ENCODE measurements at regions not wholly inside any gene's neighbourhood (a gene's known extent, or its start where the extent isn't known, plus 50 kb on each side); places are given as distances from the start of the nearest gene placed in this dataset.

DNA sequence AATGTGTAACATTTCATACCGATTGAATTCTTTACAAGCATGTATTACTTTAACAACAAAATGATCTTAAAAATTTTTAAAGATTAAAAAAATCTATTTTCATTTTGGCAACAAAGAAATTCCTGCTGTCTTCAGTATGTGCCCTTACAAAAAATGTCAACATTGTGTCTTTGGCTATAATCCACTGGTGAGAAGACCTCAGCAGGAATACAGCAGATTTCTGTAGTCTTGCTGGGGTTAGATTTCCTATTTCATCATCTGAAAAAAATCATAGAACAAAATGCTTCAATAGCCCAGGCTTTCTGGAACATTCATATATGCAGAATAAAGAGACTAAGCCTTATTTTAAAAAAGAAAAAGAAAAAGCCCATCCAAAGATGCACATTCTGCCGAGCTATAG, 129.1 kb upstream of the CA10 start:
- DNase-seq (no peak), ATAC-seq (ENCODE audit: poor library complexity) (no peak)
- H3K27me3 ChIP-seq (ENCODE audit: control insufficient read depth in 1 of 2, insufficient read depth in 2 of 2, low read length in 2 of 2): no peaks in the 10 kb centered on the region
- Mint-ChIP-seq H3K4me3 (no peak overlapping the region), H3K4me1 (ENCODE audit: low read depth) (no peaks in the 10 kb centered on the region), H3K36me3 (ENCODE audit: low read depth) (no peaks in the 10 kb centered on the region), H3K27me3 (no peaks in the 10 kb centered on the region), H3K27ac (no peak overlapping the region), H3K9me3 (peaks cover 14% of the 10 kb centered on the region)
- TF ChIP-seq CTCF (IDR thresholded peaks at IDR 0.05): no peak
- intact Hi-C loops (cut with DNase I, micrococcal nuclease): no loop called here
- no peaks in the 10 kb centered on the region for H3K36me3 ChIP-seq (ENCODE audit: insufficient read depth, low read length)
- H3K9me3 ChIP-seq (ENCODE audit: control insufficient read depth in 1 of 2, insufficient read depth in 1 of 2, low read length in 2 of 2): peaks cover 0 to 3% of the 10 kb centered on the region in 2 experiments
- H3K4me1 ChIP-seq (ENCODE audit: insufficient read depth, low read length): no peaks in the 10 kb centered on the region
- no peak overlapping the region for H3K4me3 ChIP-seq (ENCODE audit: low read length)
- ChIA-PET POLR2A (no interaction called here), CTCF (no interaction called here)
- H3K27ac ChIP-seq (ENCODE audit: low read depth in 1 of 2, low read length in 2 of 2): no peak overlapping the region

DNA sequence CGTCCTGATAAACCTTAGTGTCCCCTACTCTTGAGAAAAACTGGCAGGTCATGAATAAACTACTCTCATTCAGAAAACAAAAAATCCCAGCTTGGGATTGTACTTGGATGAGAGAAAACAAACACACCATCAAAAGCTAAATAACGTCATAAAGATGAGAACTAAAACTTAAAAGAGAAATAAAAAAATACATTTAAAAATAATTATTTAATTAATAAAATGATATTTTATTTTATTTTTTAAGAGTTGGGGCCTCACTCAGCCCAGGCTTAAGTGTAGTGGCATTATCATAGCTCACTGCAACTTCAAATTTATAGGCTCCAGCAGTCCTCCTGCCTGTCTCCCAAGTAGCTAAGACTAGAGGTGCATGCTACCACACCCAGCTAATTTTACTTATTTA, 125.4 kb upstream of the CA10 start:
- ATAC-seq (ENCODE audit: poor library complexity): no peak
- H3K27ac Mint-ChIP-seq: no peak overlapping the region
- no peaks in the 10 kb centered on the region for H3K36me3 Mint-ChIP-seq (ENCODE audit: low read depth)
- POLR2A ChIA-PET: no interaction called here
- H3K27me3 ChIP-seq (ENCODE audit: control insufficient read depth in 1 of 2, insufficient read depth in 2 of 2, low read length in 2 of 2): no peaks in the 10 kb centered on the region
- no peak overlapping the region for H3K4me3 Mint-ChIP-seq
- H3K9me3 ChIP-seq (ENCODE audit: control insufficient read depth in 1 of 2, insufficient read depth in 1 of 2, low read length in 2 of 2): peaks cover 0 to 1% of the 10 kb centered on the region in 2 experiments
- no peaks in the 10 kb centered on the region for H3K36me3 ChIP-seq (ENCODE audit: insufficient read depth, low read length)
- intact Hi-C loops (cut with DNase I, micrococcal nuclease): no loop called here
- H3K4me3 ChIP-seq (ENCODE audit: low read length): no peak overlapping the region
- H3K4me1 Mint-ChIP-seq (ENCODE audit: low read depth): no peaks in the 10 kb centered on the region
- TF ChIP-seq CTCF (IDR thresholded peaks at IDR 0.05): no peak
- no peaks in the 10 kb centered on the region for H3K4me1 ChIP-seq (ENCODE audit: insufficient read depth, low read length)
- CTCF ChIA-PET: no interaction called here
- no peaks in the 10 kb centered on the region for H3K27me3 Mint-ChIP-seq
- H3K27ac ChIP-seq (ENCODE audit: low read depth in 1 of 2, low read length in 2 of 2): no peak overlapping the region
- H3K9me3 Mint-ChIP-seq: peaks cover 8% of the 10 kb centered on the region
- no peak for DNase-seq

GRCh38 chr17:52276381-52277008, 118.0 kb upstream of the CA10 start:
- intact Hi-C loops (cut with DNase I, micrococcal nuclease): no loop called here
- Histone ChIP-seq H3K27ac (ENCODE audit: low read depth in 1 of 2, low read length in 2 of 2) (no peak overlapping the region), H3K4me3 (ENCODE audit: low read length) (no peak overlapping the region), H3K4me1 (ENCODE audit: insufficient read depth, low read length) (no peaks in the 10 kb centered on the region), H3K9me3 (ENCODE audit: control insufficient read depth in 1 of 2, insufficient read depth in 1 of 2, low read length in 2 of 2) (peaks cover 0 to 4% of the 10 kb centered on the region in 2 experiments), H3K27me3 (ENCODE audit: control insufficient read depth in 1 of 2, insufficient read depth in 2 of 2, low read length in 2 of 2) (no peaks in the 10 kb centered on the region), H3K36me3 (ENCODE audit: insufficient read depth, low read length) (no peaks in the 10 kb centered on the region)
- no peak for TF ChIP-seq CTCF (IDR thresholded peaks at IDR 0.05)
- Mint-ChIP-seq H3K36me3 (ENCODE audit: low read depth) (no peaks in the 10 kb centered on the region), H3K27ac (no peak overlapping the region), H3K4me1 (ENCODE audit: low read depth) (no peaks in the 10 kb centered on the region), H3K9me3 (no peaks in the 10 kb centered on the region), H3K27me3 (no peaks in the 10 kb centered on the region), H3K4me3 (no peak overlapping the region)
- no peak for DNase-seq
- ChIA-PET POLR2A (no interaction called here), CTCF (interaction anchor here (0.5 kb wide), 1 partner anchor 371 kb away, joined by 4 read pairs; no protein-coding TSS in a partner anchor)
- ATAC-seq (ENCODE audit: poor library complexity): no peak
